ENCODE measurements at regions not wholly inside any gene's neighbourhood (a gene's known extent, or its start where the extent isn't known, plus 50 kb on each side); places are given as distances from the start of the nearest gene placed in this dataset.

DNA sequence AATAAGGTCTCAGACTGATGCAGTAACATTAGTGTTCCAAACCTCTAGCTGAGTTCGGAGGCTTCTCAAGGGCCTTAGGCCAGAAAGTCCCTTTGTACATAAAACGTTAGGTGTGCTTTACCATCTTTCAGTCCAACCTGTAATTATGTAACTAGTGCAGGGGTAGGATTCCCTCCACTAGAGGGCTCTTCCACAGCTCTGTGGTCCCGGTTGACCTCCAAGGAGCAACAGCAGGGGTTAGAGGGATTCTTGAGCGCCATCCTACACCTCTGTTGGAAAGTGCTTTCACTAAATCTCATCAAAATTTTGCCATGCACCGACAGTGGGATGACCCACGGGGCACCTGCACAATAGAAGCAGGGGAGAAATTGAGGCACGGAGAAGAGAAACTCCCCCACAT, 155.8 kb upstream of the LRP1B start:
- TF ChIP-seq GATA2 (IDR thresholded peaks at IDR 0.05; ENCODE audit: low read depth, low read length) (no peak), GATA3 (IDR thresholded peaks at IDR 0.05; ENCODE audit: low read depth, low read length) (no peak)
